A172 (cell line): ENCODE measurements at regions not wholly inside any gene's neighbourhood (a gene's known extent, or its start where the extent isn't known, plus 50 kb on each side); places are given as distances from the start of the nearest gene placed in this dataset.

Source experiments
- DNase-seq: peaks from one replicate; pipeline ENCODE4 v3.0.0-alpha.2; 2015; ENCODE audit warnings: low spot score

GRCh38 chr15:70308011-70308734 is 210.5 kb upstream of the TLE3 start:
- no peak for DNase-seq

DNA sequence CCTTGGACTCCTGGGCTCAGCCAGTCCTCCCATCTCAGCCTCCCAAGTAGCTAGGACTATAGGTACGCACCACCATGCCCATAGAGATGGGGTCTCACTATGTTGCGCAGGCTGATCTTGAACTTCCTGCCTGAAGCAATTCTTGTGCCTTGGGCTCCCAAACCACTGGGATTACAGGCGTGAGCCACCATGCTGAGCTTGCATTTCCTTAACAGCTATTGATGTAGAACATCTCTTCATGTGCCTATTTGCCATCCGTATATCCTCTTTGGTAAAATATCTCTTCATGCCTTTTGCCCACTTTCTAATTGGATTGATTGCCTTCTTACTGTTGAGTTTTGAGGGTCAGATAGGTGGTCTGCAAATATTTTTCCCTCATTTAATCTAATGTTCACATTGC is 208.9 kb upstream of the TLE3 start:
- DNase-seq, result no peak

DNA sequence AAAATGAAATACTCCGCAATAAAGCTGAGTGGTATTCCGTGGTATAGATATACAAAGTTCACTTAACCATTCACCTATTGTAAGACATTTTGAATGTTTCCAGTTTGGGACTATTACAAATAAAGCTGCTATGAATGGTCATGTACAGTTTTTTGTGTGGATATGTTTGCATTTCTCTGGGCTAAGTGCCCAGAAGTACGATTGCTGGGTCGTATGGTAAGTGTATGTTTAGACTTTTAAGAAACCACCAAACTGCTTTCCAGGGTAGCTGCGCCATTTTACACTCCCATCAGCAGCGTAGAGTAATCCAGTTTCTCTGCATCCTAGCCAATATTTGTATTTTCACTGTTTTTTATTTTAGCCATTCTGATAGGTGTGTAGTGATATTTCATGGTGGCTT is 208.4 kb upstream of the TLE3 start:
- no peak for DNase-seq

DNA sequence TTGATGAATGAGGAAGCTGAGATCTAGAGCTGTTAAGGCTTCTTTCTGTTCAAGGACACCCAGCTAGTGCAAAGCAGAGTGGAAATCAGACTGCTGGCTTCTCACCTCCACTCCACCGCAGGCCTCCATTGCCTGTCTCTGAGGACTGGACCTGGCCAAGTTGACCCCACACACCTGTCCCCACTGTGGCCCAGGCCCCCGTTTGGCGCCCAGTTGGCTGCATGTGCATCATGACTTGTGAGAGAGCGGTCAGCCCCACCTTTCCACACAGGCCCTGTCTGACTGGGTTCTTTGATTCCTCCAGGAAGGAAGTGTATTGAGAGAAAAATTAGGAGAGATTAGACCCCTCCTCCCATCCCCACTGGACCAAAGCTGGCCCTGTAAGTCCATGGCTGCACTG is 206.3 kb upstream of the TLE3 start:
- no peak for DNase-seq

DNA sequence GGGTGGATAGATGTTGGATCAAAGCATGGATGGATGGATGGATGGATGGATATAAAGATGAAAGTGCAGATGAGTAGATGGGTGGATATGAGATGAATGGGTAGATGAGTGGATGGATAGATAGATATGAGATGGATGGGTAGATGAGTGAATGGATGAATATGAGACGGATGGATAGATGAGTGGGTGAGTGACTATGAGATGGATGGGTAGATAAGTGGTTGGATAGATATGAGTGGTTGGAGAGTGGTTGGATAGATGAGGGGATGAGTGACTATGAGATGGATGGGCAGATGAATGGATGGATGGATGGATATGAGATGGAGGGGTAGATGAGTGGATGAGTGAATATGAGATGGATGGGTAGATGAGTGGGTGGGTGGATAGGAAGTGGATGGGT is 204.6 kb upstream of the TLE3 start:
- no peak for DNase-seq

DNA sequence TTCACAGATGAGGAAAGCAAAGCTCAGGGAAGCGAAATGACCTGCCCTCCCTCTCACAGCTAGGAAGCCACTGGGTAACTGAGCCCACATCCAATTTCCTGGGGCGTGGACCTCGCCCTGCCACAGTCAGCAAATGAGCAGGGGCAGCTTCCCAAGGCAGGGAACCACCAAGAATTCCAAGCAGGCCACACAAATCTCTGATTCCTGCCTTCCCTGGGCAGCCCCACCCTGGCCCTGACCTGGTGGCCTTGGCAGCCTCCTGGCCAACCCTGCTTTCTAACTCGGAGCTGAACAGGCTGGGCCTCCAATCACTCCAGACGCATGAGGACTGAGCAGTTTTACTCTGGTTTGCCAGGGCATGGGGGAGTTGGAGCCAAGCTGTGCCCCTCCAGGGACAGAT is 203.7 kb upstream of the TLE3 start:
- DNase-seq, result no peak

DNA sequence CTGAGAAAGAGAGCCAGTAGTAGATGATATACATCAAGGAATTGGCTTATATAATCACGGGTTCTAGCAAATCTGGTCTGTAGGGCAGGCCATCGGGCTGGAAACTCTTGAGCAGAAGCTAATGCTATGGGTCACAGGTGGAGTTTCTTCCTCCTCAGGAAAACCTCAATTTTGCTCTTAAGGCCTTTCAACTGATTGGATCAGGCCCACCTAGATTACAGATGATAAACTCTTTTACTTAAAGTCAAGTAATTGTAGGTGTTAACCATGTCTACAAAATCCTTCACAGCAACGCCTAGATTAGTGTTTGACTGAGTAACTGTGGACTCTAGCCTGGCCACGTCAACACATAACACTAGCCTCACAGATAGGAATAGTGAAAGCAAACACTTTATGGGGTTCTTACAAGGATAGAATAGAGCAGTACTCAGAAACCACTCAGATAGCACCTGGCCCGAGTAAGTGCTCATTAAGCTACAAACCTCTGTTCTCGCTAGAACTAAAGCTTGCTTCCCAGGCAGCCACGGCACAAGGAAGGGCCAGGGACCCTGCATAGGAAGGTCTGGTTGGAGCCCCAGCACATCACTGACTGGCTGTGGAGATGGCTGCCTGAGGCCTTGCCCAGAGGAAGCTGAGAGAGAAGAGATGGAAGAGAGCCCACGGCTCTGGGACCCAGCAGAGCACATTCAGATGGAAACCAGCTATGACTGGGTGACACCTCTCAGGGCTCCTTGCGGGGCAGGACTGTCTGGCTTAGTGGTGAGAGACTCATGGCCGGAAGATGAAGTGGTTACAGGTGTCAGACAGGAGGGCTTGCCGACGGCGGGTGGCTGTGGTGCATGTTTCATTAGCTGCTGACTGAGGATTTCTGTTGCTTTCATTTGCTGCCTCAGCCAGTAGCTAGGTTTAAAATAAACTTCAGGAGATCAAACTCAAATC is 202.5 kb upstream of the TLE3 start:
- no peak for DNase-seq

DNA sequence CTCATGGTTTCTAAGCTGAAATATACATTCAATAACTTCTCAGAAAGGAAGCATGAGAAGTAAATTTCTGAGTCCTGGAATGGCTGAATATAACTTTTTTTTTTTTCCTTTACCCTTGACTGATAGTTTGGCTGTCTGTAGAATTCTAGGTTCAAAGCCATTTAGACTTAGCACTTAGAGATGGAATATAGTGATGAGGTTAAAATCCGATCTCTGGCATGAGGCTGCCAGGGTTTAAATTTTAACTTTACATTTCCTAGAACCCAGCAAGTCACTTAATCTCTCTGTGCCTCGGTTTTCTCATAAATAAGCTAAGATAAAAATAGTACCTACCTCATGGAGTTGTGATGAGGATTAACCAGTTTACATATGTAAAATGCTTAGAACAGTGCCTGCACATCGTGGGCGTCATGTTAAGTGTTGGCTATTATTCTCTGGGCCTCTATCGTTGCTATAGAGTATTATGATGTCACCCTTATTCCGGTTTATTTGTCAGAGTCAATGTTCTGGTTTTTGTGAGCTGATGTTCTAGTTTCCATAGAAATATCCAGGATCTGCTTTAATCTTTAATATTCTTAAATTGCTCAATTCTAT is 199.8 kb upstream of the TLE3 start:
- no peak for DNase-seq

DNA sequence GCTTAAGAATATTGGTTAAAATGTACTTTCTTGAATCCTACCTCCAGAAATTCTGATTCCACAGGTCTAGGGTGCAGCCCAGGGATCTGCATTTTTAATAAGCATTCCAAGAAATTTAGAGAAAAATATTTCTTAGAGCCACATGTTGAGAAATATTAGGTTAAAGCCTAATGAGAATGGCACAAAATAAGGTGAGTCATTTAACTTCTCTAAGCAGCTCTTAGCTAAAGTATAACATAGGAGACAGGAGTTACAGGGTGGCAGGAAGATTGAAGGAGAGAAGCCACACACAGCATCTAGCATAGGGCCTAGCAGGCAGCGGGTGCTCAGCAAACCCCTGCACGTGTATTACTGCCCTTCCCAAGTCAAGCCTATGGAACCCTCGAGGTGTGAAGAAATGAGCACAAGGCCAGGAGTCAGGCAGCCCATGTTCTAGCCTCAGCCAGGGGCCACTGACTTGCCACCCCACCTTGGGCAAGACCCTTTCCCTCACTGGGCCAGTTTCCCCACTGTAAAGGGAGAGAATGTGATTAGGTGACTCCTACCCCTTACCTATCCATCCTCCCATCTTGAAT is 197.1 kb upstream of the TLE3 start:
- no peak for DNase-seq

GRCh38 chr15:70293591-70294470 is 196.1 kb upstream of the TLE3 start:
- no peak for DNase-seq

DNA sequence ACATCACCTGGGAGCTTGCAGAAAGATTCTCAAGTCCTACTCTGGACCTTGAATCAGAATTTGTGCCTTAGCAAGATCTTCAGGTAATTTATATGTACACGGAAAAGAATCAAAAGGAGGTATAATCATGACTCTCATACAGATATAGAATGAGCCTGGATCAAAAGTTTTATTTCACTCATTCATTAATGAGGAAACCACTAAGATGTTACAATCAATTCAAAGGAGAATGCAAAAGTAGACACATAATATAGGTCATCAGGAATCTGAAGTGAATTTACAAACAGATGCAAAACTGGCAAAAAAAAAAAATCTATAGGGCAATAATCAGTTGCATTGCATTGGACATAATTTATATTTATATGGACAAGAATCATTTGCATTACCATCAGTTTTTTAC is 195.4 kb upstream of the TLE3 start:
- DNase-seq, result no peak

- DNase-seq, result no peak
Observed at GRCh38 chr15:70292076-70292760, 194.5 kb upstream of the TLE3 start.

DNA sequence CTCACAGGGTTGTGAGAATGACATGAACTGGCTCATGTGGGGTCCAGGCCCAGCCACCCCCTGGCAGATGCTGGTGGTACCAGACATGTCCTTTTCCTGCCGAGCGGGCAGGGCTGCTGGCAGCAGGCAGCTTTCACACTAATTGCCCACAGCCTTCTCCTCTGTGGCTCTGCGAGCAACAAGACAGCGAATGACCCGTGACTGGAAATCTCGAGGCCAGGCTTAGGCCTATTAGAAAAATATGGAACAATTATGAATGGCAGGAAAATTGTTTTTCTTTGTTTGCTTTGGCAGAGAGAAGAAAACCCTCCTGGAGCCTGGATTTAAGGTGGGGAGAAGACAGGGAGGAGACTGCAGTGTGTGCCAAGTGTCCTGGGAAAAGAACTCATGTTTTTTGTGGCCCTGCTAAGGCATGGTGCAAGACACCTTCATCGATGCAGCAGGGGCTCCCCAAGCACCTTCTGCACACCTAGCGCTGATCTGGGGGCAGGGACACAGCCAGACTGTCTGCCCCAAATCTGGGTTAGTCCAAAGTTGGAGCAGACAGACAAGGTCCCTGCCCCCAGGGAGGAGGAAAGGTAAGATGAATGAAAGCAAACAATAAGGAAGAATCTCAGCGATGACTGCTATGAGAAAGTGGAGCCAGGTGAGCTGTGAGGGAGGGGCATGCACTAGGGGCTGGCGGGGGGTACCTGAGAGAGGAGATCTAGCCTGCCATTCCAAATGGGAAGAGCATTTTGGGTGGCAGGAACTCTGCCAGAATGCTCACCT is 193.8 kb upstream of the TLE3 start:
- DNase-seq, result no peak

DNA sequence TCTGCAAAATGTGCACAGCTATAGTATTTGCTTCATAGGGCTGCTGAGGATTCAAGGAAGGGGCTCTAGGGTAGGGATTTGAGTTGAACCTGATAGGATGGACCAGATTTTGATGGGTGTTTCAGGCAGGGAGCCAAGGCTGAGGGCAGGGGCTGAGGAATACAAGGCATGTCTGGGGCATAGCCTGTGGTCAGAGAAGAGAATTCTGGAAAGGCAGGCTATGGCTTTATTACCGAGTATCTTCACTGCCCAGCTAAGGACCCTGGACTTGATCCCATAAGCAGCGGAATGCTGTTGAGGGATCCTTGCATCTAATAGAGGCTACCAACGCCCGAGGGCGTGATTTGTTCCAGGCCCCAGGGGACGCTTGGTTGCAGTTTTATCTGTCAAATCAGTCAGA is 193.0 kb upstream of the TLE3 start:
- DNase-seq, result no peak

- DNase-seq, result no peak
Observed at GRCh38 chr15:70289191-70289955, 191.7 kb upstream of the TLE3 start.

DNA sequence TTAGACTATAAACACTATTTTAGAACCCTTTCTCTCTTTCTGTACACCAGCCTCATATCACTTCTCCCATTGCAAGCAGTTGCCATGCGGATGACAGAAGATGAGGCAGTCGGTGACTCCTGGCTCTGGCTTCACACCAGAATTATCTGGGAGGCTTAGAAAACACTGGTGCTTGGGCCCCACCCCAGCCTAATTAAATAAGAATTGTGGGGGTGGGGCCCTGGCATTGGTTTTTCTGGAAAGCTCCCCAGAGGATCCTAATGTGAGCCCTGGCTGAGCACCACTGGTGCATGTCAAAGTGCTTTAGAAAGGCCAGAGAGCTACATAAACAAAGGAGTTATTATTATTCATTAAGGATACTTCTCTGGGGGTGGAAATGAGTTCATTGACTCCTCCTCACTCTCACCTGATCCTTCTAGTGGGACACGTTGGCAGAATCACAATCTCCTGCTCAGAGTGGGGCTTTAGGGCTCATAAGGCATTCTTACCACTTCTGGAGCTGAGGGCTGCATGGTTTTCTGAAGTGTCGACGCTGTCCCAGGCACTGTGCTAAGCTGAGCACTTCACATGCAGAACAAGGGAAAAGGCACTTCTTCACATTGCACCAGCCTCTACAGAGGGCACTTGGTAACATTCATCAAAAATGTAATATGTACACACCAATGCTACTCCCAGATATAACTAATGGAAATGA is 188.5 kb upstream of the TLE3 start:
- no peak for DNase-seq

DNA sequence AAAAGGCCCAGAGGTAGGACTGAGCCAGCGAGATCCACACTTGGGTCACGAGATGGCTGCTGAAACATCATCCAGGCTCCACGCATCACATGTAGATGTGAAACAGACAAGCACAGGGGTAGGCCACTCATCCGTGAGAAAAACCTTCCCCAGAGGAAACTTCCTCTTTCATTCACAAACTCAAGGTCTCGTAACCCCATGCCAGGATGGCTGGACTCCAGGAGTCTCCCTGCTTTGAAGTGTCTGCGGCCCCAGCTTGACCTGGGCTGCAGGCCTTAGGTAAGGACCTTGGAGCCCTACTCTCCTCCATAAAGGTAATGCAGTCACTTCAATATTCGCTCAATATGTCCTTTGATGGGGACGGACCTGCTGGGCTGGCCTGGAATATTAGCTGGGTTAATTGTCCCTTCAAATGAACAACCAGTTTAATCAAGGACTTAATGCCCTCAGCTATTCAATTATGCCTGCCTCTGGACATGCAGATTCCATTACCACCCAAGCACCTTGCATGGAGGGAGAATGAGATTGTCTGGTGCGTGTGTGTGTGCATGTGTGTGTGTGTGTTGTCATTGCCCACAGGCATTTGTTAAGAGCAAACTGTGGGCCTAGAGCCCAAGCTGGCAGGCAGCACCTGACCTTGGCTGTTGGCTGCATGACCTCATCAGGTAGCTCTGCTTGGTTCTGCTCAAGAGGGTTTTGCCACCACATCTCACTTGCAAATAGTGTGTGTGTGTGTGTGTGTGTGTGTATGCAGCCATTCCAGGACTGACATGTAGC is 186.9 kb upstream of the TLE3 start:
- no peak for DNase-seq

DNA sequence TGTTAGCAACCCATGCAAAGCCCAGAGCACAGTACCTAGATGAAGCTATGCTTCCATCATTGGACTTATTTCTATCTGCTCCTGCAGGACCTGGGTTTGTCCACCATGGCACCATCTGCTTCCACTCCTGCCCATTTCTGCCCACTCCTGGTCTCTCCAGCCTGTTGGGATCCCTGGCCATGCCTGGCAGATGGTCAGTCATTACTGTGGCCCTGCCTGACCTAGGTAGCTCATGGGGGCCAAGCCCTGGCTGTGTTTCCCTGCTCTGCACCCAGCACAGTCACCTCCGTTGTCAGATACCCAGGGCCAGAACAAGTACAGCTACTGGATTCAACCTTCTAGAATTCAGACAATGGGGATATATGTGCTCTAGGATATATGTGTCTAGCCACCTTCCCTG is 185.8 kb upstream of the TLE3 start:
- no peak for DNase-seq
